ELR (cell line): ENCODE measurements at regions not wholly inside any gene's neighbourhood (a gene's known extent, or its start where the extent isn't known, plus 50 kb on each side); places are given as distances from the start of the nearest gene placed in this dataset.

ENCODE experiments used
- DNase-seq: peaks from one replicate; pipeline ENCODE4 v3.0.0-alpha.2; 2015; ENCODE audit warnings: low read depth

- DNase-seq = no peak
Observed at GRCh38 chr18:56021809-56022195, 433.8 kb upstream of the TCF4 start.

- peak; percentile 33 for DNase-seq
Observed at GRCh38 chr18:56021136-56021808, 433.3 kb upstream of the TCF4 start.

- no peak for DNase-seq
Observed at GRCh38 chr18:56019908-56020307, 431.9 kb upstream of the TCF4 start.

- DNase-seq = no peak
Observed at GRCh38 chr18:56019156-56019555, 431.2 kb upstream of the TCF4 start.

- DNase-seq = peak; percentile 12
Observed at GRCh38 chr18:56009411-56009810, 421.4 kb upstream of the TCF4 start.

GRCh38 chr18:56003720-56004088, 415.7 kb upstream of the TCF4 start:
- DNase-seq = no peak

GRCh38 chr18:56003009-56003719, 415.2 kb upstream of the TCF4 start:
- no peak for DNase-seq

GRCh38 chr18:56001576-56001975, 413.6 kb upstream of the TCF4 start:
- DNase-seq = no peak

GRCh38 chr18:56000041-56000440, 412.0 kb upstream of the TCF4 start:
- DNase-seq = no peak

- DNase-seq = no peak
Observed at GRCh38 chr18:55999641-56000040, 411.6 kb upstream of the TCF4 start.

- DNase-seq = no peak
Observed at GRCh38 chr18:55998801-55999385, 410.9 kb upstream of the TCF4 start.

- peak; percentile 20 for DNase-seq
Observed at GRCh38 chr18:55998071-55998522, 410.1 kb upstream of the TCF4 start.

GRCh38 chr18:55997151-55997561, 409.2 kb upstream of the TCF4 start:
- no peak for DNase-seq

- DNase-seq = no peak
Observed at GRCh38 chr18:55996717-55997116, 408.7 kb upstream of the TCF4 start.

- DNase-seq = no peak
Observed at GRCh38 chr18:55990186-55990585, 402.2 kb upstream of the TCF4 start.

- peak; percentile 10 for DNase-seq
Observed at GRCh38 chr18:55988537-55988936, 400.5 kb upstream of the TCF4 start.

- DNase-seq = no peak
Observed at GRCh38 chr18:55983433-55983832, 395.4 kb upstream of the TCF4 start.

- no peak for DNase-seq
Observed at GRCh38 chr18:55982992-55983391, 395.0 kb upstream of the TCF4 start.

- DNase-seq = no peak
Observed at GRCh38 chr18:55981712-55982475, 393.9 kb upstream of the TCF4 start.

GRCh38 chr18:55974521-55974920, 386.5 kb upstream of the TCF4 start:
- no peak for DNase-seq

GRCh38 chr18:55968550-55968949, 380.6 kb upstream of the TCF4 start:
- DNase-seq = peak; percentile 51

- DNase-seq = no peak
Observed at GRCh38 chr18:55967019-55967418, 379.0 kb upstream of the TCF4 start.

- DNase-seq = no peak
Observed at GRCh38 chr18:55964171-55964570, 376.2 kb upstream of the TCF4 start.
